K562 (cell line): ENCODE measurements at regions not wholly inside any gene's neighbourhood (a gene's known extent, or its start where the extent isn't known, plus 50 kb on each side); places are given as distances from the start of the nearest gene placed in this dataset.

Experiments
- ATAC-seq: fragments of 200-7000 bp; cut with Tn5 transposase; 3 replicates; pipeline ENCODE4 v1.9.1; 2020; ENCODE audit warnings: moderate library complexity
- BruUV-seq: library from RNA; stranded (reverse); fragments of 400-500 nt; replicated peaks from 2 replicates; lab custom pipeline; 2021; lab: Mats Ljungman, UMichigan
- CTCF ChIA-PET: fragments of 300-600 bp; formaldehyde crosslinking; extraction: SDS; loops from one replicate; lab custom pipeline; 2021; ENCODE audit warnings: low intra/inter-chr PET ratio; lab: Yijun Ruan, JAX
- POLR2A ChIA-PET: fragments of 300-600, 350-650 bp; sonication (Branson Sonifier 250); formaldehyde crosslinking; extraction: SDS; loops from one replicate; lab custom pipeline; 2021; ENCODE audit warnings: antibody characterized with exemption, inconsistent platforms; lab: Yijun Ruan, JAX
- DNase-seq, 4 experiments: peaks; one replicate each; pipeline versions ENCODE4 v3.0.0 to v3.0.0-alpha.2; 2011 to 2018; ENCODE audit warnings: low spot score in 3 of 4, mixed read lengths in 3 of 4; ENCODE audit errors: extremely low read depth in 1 of 4
- FAIRE-seq: peaks from 2 replicates; lab custom pipeline; 2011; peaks lifted over from hg19 to GRCh38; lab: Jason Lieb, UNC
- H2AFZ ChIP-seq: 2 replicates; pipeline ENCODE4 v1.6.0; 2011; ENCODE audit warnings: low read depth, low read length, control low read depth, inconsistent platforms
- H3K27ac ChIP-seq: fragments of 200-600 bp; 3 replicates; pipeline ENCODE4 v1.8.0; 2011; ENCODE audit warnings: low read depth, mild to moderate bottlenecking, control low read depth, inconsistent platforms, low read length, moderate library complexity, mixed read lengths; ENCODE audit errors: extremely low read depth
- H3K27me3 ChIP-seq, 2 experiments: fragments of 300-600 bp in 1 of 2; 2 replicates in 1 of 2; 3 replicates in 1 of 2; pipeline versions ENCODE4 v1.6.0 to v1.8.0; 2011; ENCODE audit warnings: inconsistent platforms in 2 of 2, low read length in 2 of 2, mild to moderate bottlenecking in 1 of 2, mixed read lengths in 1 of 2, moderate library complexity in 1 of 2; ENCODE audit not compliant: control insufficient read depth in 2 of 2, insufficient read depth in 2 of 2
- H3K36me3 ChIP-seq: fragments of 300-600 bp; 3 replicates; pipeline ENCODE4 v1.8.0; 2011; ENCODE audit warnings: mild to moderate bottlenecking, low read length, inconsistent platforms; ENCODE audit not compliant: control insufficient read depth, insufficient read depth
- H3K4me1 ChIP-seq, 2 experiments: fragments of 200-600 bp in 1 of 2; replicated peaks in 1 of 2; 2 replicates in 1 of 2; 3 replicates in 1 of 2; pipeline versions ENCODE4 v1.5.1 to v1.8.0; 2011; ENCODE audit warnings: inconsistent platforms in 2 of 2, low read length in 2 of 2, mild to moderate bottlenecking in 1 of 2, mixed read lengths in 1 of 2, moderate library complexity in 1 of 2; ENCODE audit not compliant: control insufficient read depth in 2 of 2, insufficient read depth in 2 of 2
- H3K4me2 ChIP-seq: 2 replicates; pipeline ENCODE4 v1.6.1; 2011; ENCODE audit warnings: low read length, control low read depth, inconsistent platforms, mixed read lengths; ENCODE audit not compliant: insufficient read depth
- H3K4me3 ChIP-seq: fragments of 200-600 bp; sonication (generic), shearing (Covaris generic); 2 replicates; pipeline ENCODE4 v1.5.1; 2016; ENCODE audit warnings: control low read depth, inconsistent platforms
- H3K79me2 ChIP-seq: fragments of 200-600 bp; 3 replicates; pipeline ENCODE4 v1.8.0; 2011; ENCODE audit warnings: low read length, inconsistent platforms; ENCODE audit not compliant: control insufficient read depth, insufficient read depth
- H3K9ac ChIP-seq, 2 experiments: 2 replicates each; pipeline versions ENCODE4 v1.6.0 to v1.6.1; 2011; ENCODE audit warnings: low read depth in 2 of 2, low read length in 2 of 2, control low read depth in 1 of 2, inconsistent platforms in 1 of 2, mild to moderate bottlenecking in 1 of 2, mixed read lengths in 1 of 2; ENCODE audit not compliant: insufficient read depth in 1 of 2
- H3K9me1 ChIP-seq: one replicate; pipeline ENCODE4 v1.6.0; 2011; ENCODE audit warnings: inconsistent platforms, mild to moderate bottlenecking, low read length, moderate library complexity; ENCODE audit not compliant: control insufficient read depth, insufficient read depth
- H3K9me3 ChIP-seq: replicated peaks from 2 replicates; pipeline ENCODE4 v1.5.1; 2011; ENCODE audit warnings: low read depth, low read length, inconsistent platforms; ENCODE audit not compliant: control insufficient read depth, insufficient read depth
- H4K20me1 ChIP-seq: replicated peaks from 2 replicates; pipeline ENCODE4 v1.6.1; 2011; ENCODE audit warnings: low read length, inconsistent platforms, mixed read lengths; ENCODE audit not compliant: control insufficient read depth, insufficient read depth
- CCAR2 ChIP-seq: fragments of 200-400 bp; formaldehyde crosslinking; IDR thresholded peaks from 2 replicates; pipeline ENCODE4 v1.6.1; 2017; ENCODE audit warnings: mild to moderate bottlenecking, low read depth, low read length
- DIDO1 ChIP-seq: fragments of 450-650 bp; IDR thresholded peaks from 2 replicates; pipeline ENCODE4 v1.6.1; 2016; ENCODE audit warnings: low read depth, missing biosample characterization, missing genetic modification characterization
- EZH2 ChIP-seq: IDR thresholded peaks from 2 replicates; pipeline ENCODE4 v1.6.1; 2012; ENCODE audit warnings: low read depth, mild to moderate bottlenecking, inconsistent platforms, low read length, borderline replicate concordance
- GABPB2 ChIP-seq: fragments of 250-450 bp; sonication (Bioruptor Pico); conservative IDR thresholded peaks from 2 replicates; pipeline ENCODE4 v1.5.1; 2021; ENCODE audit warnings: mild to moderate bottlenecking
- GTF2B ChIP-seq: IDR thresholded peaks from 2 replicates; pipeline ENCODE4 v1.6.1; 2011; ENCODE audit not compliant: insufficient read length; ENCODE audit errors: extremely low read depth
- HDGF ChIP-seq: fragments of 450-650 bp; IDR thresholded peaks from 2 replicates; pipeline ENCODE4 v1.6.1; 2016
- KLF16 ChIP-seq: IDR thresholded peaks from 2 replicates; pipeline ENCODE4 v1.6.1; 2016; ENCODE audit warnings: antibody characterized with exemption
- MCM7 ChIP-seq, 2 experiments: fragments of 450-650 bp; IDR thresholded peaks; 2 replicates each; pipeline ENCODE4 v1.6.1; 2016 to 2018
- MIER1 ChIP-seq: fragments of 450-650 bp; IDR thresholded peaks from 2 replicates; pipeline ENCODE4 v1.6.1; 2016; ENCODE audit warnings: antibody characterized with exemption, mild to moderate bottlenecking, low read depth
- NR2C1 ChIP-seq, 2 experiments: fragments of 450-650 bp; IDR thresholded peaks; 2 replicates each; pipeline ENCODE4 v1.6.1; 2017; ENCODE audit warnings: mild to moderate bottlenecking in 2 of 2, antibody characterized with exemption in 1 of 2, inconsistent platforms in 1 of 2, missing compliant biosample characterization in 1 of 2, missing genetic modification characterization in 1 of 2
- RB1 ChIP-seq: fragments of 450-650 bp; IDR thresholded peaks from 2 replicates; pipeline ENCODE4 v1.6.1; 2017; ENCODE audit warnings: low read depth, mild to moderate bottlenecking
- RBM17 ChIP-seq: fragments of 200-400 bp; formaldehyde crosslinking; IDR thresholded peaks from 2 replicates; pipeline ENCODE4 v1.6.1; 2017; ENCODE audit warnings: low read depth, mild to moderate bottlenecking, low read length, borderline replicate concordance
- RBM22 ChIP-seq: fragments of 200-400 bp; formaldehyde crosslinking; IDR thresholded peaks from 2 replicates; pipeline ENCODE4 v1.6.1; 2018; ENCODE audit warnings: low read length, low read depth; ENCODE audit not compliant: poor library complexity, severe bottlenecking
- RFX7 ChIP-seq: fragments of 250-450 bp; sonication (Bioruptor Pico); IDR thresholded peaks from 2 replicates; pipeline ENCODE4 v1.5.1; 2021; ENCODE audit warnings: mild to moderate bottlenecking
- ZNF146 ChIP-seq: IDR thresholded peaks from one replicate; pipeline ENCODE4 v1.6.1; 2018; ENCODE audit warnings: missing compliant biosample characterization; ENCODE audit not compliant: unreplicated experiment
- ZNF224 ChIP-seq: sonication (generic); formaldehyde crosslinking; IDR thresholded peaks from 2 replicates; pipeline ENCODE4 v1.8.0; 2022; ENCODE audit warnings: mild to moderate bottlenecking, missing genetic modification reagents
- ZNF444 ChIP-seq: fragments of 250-450 bp; sonication (Bioruptor Pico); IDR thresholded peaks from 2 replicates; pipeline ENCODE4 v1.4.0; 2020; ENCODE audit warnings: mild to moderate bottlenecking, moderate library complexity
- ZNF830 ChIP-seq: fragments of 250-450 bp; sonication (Bioruptor Pico); IDR thresholded peaks from 2 replicates; pipeline ENCODE4 v1.5.0; 2021; ENCODE audit warnings: mild to moderate bottlenecking
- WGBS: fragments of 100-300 bp; shearing (Covaris generic); methylation state at CpG from one replicate; pipeline ENCODE4 v1.1.6; 2016; ENCODE audit warnings: low coverage, mixed read lengths; ENCODE audit not compliant: insufficient coverage; ENCODE audit errors: missing lambda C conversion rate; 5-methylcytosine and 5-hydroxymethylcytosine counted together
- in situ Hi-C: fragments of 300-500 bp; cut with MboI; formaldehyde crosslinking; loops from 4 replicates; pipeline ENCODE4 v1.15.0; 2018; ENCODE audit warnings: inconsistent platforms, mixed read lengths
- intact Hi-C: fragments of 100-400 bp; cut with micrococcal nuclease; formaldehyde crosslinking; loops from 2 replicates; pipeline ENCODE4 v1.14.2; 2022

DNA sequence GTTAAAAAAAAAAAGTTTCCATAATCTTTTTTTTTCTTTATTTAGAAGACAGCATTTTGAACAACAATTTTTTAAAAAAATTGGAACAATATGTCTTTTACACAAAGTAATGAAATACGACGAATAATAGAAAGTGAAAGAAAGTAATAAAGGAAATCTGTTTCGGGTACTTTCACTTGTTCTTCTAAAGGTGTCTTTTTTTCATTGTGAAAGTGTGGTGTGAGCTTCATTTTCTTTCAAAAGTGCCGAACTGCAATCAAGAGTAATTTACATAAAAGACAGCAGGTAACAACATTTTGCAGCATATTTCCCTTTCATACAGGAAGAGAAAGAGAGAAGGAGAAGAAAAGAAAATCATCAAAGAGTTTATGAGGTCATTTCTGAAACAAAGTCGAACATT lies 159.7 kb upstream of the CDH12 start (continued):
- TF ChIP-seq MCM7 (IDR thresholded peaks at IDR 0.05), result no peak
- no peak for TF ChIP-seq NR2C1 (IDR thresholded peaks at IDR 0.05)
- TF ChIP-seq NR2C1 (tag; IDR thresholded peaks at IDR 0.05), result no peak
- no peak for TF ChIP-seq RB1
- no peak for TF ChIP-seq MIER1
- no peak for TF ChIP-seq ZNF830 (CRISPR knock-in tag)
- TF ChIP-seq, all 486 proteins: peak for 0

- no peaks in the 10 kb centered on the region for H3K36me3 ChIP-seq
- DNase-seq (no peak), ATAC-seq (no peak), FAIRE-seq (no peak)
- H3K27ac ChIP-seq, result no peak overlapping the region
- H3K9me3 ChIP-seq, result 0 out of 2 replicates have a peak, but pooled peaks cover 3% of the 10 kb centered on the region
- CTCF ChIA-PET, result no interaction called here
- no peak overlapping the region for H3K9ac ChIP-seq
- no peak overlapping the region for H2AFZ ChIP-seq
- no peaks in the 10 kb centered on the region for H3K79me2 ChIP-seq
- H3K4me3 ChIP-seq, result no peak overlapping the region
- no peaks in the 10 kb centered on the region for H3K9me1 ChIP-seq
- no peak overlapping the region for H3K4me2 ChIP-seq
- intact Hi-C loops (no loop called here), in situ Hi-C loops (no loop called here)
- POLR2A ChIA-PET, result no interaction called here
- BruUV-seq, result no TSS peak
- H4K20me1 ChIP-seq, result no peaks in the 10 kb centered on the region
- H3K4me1 ChIP-seq, result no peaks in the 10 kb centered on the region
- 0% methylated on average over 1 of the region's 1 CpG for WGBS
- TF ChIP-seq ZNF224 (CRISPR knock-in tag) (no peak), HDGF (no peak), GABPB2 (CRISPR knock-in tag) (no peak), ZNF146 (CRISPR knock-in tag) (no peak), GTF2B (no peak), CCAR2 (no peak), EZH2 (no peak), KLF16 (no peak), RBM17 (no peak), RBM22 (no peak), ZNF444 (no peak), RFX7 (CRISPR knock-in tag) (no peak), DIDO1 (tag) (no peak)
- H3K27me3 ChIP-seq, result no peaks in the 10 kb centered on the region
These were observed 154.6 kb upstream of the CDH12 start for GRCh38 chr5:23007762-23008161.
